Right forelimb (tissue), 1 donor: ENCODE measurements at regions not wholly inside any gene's neighbourhood (a gene's known extent, or its start where the extent isn't known, plus 50 kb on each side); places are given as distances from the start of the nearest gene placed in this dataset.

Source experiments
- DNase-seq: peaks from one replicate; pipeline ENCODE4 v3.0.0-alpha.2; 2018

DNA sequence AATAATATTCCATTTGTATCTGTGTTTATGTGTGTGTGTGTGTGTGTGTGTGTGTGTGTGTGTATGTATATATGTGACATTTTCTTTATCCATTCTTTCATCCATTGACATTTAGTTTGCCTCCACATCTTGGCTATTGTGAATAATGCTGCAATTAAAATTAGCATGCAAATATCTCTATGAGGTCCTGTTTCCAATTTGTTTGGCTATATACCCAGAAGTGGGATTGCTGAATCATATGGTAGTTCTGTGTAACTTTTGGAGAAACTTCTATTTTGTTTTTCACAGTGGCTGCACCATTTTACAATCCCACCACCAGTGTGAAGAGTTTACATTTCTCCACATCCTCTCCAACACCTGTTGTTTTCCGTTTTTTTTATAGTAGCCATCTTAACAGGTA lies 53.1 kb downstream of the CH25H start:
- DNase-seq: no peak

DNA sequence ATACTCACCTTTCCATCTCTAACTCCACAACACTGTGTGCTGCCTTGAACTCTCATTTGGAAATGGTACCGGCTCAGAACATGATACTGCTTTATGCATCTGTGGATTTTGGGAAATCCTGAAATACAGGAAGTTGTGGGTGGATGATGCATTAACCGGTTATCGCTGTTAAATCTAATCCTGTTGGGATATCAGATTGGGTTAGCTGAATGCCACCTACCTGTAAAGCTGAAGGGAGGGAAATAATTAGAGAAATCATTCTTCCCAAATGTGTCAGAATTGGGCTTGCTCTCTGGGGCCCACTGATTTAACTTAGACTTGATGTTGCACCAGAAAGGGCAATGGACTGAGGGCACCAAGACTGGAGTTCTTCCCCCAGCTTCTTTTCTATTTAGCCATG lies 54.0 kb downstream of the CH25H start:
- DNase-seq: no peak

DNA sequence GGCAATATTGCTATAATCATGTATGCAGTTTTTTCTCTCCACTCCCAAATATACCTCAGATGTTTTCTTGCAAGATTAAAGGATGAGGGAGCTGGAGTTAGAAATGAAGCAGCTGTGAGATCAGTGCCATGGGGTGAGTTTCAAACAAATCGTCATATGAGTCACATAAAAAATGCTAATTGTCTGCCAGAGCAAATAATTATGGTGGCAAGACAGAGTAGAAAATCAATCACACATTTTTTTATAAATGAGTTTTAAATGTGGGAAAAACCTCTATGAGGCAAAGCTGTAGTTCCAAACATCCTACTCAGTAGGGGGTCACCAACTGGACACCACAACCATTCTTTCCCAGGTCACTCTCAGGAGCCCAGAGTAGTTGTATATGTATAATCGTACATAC lies 55.3 kb downstream of the CH25H start:
- DNase-seq: no peak

DNA sequence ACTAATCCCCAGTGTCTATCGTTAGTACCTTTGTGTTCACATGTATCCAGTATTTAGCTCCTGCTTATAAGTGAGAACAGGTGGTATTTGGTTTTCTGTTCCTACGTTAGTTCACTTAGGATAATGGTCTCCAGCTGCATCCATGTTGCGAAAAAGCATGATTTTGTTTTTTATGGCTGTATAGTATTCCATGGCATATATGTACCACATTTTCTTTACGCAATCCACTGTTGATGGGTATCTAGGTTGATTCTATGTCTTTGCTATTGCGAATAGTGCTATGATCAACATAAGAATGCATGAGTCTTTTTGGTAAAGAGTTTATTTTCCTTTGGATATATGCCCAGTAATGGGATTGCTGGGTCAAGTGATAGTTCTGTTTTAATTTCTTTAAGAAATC lies 59.1 kb downstream of the CH25H start:
- no peak for DNase-seq

DNA sequence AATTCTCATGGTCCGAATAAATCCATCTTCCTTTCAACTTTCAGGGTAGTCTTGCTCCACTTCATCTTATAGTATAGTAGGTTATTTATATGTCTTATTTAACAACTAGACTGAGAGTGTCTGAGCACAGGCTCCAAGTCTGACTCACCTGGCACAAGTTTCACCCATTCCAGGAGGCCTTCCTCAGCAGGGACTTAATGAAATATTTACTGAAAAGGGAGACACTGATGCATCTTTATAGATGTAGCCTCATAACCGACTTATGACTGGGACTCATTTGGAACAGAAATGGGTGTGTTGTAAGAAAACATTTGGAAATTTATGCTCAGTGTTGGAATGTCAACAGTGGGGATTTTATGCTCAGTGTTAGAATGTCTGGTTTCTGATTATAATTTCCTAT lies 59.9 kb downstream of the CH25H start:
- DNase-seq: no peak

DNA sequence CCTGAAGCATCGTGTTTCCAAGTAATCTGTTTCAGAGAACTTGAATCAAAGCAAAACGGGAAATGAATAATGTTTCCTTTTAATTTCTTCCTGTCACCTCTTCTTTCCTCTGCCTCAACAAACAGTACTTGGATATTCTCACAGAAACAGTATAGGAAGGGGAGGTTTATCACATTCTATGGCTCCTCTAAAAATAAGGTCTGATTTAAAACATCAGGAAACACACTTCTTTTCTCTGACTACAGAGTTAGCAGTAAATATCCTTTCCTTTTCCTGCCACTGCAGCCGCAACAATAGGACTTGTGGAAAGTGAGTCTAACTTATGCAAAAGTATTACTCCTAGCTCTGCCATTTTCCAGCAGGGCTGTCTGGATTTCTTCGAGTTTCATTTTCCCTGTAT lies 62.3 kb downstream of the CH25H start:
- no peak for DNase-seq

DNA sequence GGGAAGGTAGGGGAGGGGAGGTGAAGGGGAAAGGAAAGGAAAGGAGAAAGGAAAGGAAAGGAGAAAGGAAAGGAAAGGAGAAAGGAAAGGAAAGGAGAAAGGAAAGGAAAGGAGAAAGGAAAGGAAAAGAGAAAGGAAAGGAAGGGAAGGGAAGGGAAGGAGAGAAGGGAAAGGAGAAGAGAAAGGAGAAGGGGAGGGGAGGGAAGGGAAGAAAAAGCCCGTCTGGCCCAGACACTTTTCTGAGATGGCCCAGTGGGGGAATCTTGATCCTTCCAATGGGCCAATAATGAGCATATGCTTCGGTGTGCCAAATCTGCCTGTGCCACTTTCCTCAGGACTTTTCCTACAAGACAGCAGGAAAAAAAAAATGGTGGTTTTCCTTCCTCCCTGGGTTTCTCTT lies 64.5 kb downstream of the CH25H start:
- DNase-seq: no peak

DNA sequence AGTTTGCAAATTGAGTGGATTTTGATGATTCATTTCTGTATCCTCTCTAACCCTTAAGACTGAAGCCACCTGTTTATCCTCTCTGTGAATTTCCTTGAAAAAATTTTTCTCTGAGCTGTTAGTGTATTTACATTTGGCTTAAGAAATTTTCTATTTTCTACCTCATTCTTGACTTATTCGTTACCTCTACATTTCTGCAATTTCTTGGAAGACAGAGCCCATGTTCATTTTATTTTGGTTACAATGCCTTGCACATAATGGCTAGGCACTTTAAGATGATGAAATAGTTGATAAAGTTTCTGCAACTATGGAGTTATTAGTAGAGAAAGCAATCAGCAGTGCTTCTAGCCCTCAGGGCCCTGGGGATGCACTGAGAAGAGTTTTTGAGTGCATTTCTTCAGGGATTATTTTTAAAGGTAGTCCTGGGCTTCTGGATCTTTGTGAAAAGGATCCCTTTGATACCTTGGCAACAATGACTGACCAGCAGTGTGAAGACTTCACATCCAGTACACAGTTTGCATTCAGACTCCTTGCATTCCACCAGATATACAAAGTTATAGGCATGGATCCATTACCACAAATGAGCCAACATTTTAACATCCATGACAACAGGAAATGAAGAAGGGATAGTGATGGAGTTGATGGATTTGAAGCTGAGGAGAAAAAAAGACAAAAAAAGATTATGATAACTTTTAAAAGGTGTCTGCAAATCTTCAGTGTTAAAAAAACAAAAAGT lies 68.2 kb downstream of the CH25H start:
- DNase-seq: no peak

DNA sequence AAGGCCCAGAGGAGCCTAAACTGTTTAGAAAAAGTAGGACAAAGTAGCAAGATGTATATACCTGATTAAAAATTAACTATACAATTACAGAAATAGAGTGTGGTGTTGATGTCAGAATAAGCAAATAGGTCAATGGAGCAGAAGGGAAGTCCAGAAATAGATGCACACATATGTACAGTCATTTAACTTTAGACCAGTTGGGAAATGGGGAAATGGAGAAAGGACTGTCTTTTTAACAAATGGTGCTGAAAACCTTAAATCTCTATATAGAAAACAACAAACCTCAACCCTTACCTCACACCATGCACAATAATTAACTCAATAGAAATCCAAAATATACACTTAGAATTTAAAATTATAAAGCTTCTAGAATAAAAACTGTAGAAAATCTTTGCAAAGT lies 72.2 kb downstream of the CH25H start:
- DNase-seq: no peak

DNA sequence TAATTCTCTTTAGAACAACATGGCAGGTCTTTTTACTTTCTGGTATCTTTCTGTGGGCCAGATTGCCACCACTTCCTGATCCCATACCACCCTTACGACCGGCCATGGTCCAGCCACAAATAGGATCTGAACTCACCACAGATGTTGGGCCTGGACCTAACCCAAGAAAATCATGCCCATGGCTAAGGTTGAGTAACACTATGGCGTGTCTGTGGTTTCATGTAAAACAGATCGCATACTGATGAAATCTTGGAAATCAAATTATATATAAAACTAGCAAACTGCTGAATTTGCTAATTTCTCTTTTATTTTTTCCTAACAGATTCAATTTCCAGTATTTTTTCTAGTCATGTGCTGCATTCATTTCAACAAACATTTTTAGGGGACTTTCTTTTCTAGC lies 77.2 kb downstream of the CH25H start:
- DNase-seq: no peak

DNA sequence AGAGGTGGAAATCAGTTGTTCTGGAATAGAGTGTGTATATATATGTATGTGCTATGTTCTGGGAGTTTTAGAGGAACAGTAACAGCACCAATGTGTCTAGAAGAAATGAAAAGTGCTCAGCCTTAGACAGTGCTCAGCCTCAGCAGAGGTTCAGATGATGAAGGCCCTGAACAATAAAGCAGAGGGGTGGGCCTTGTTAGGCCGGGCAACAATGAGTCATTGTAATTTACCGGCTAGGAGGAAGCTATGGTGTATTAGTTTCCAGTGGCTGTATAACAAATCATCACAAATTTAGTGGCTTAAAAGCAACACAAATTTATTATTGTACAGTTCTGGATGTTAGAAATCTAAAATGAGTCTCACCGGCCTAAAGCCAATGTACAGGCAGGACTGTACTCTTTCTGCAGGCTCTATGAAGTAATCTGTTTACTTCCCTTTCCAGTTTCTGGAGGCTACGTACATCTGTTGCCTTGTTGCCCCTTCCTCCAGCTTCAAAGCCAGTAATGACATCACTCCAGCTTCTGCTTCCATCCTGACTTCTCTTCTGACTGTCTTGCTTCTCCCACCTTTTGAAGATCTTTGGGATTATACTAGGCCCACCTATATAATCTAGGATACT lies 84.6 kb downstream of the CH25H start:
- no peak for DNase-seq

DNA sequence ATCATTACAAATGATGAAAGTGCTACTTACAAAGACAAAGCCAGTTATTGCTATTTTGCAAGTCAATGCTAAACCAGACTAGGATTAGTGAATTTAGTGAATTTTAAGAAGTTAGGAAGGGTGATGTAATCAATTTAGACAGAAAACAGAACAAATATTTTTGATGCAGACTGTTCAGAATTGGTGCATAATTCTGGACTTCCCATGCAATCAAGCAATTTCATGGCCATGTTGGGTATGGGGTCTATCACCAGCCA lies 85.4 kb downstream of the CH25H start:
- no peak for DNase-seq

DNA sequence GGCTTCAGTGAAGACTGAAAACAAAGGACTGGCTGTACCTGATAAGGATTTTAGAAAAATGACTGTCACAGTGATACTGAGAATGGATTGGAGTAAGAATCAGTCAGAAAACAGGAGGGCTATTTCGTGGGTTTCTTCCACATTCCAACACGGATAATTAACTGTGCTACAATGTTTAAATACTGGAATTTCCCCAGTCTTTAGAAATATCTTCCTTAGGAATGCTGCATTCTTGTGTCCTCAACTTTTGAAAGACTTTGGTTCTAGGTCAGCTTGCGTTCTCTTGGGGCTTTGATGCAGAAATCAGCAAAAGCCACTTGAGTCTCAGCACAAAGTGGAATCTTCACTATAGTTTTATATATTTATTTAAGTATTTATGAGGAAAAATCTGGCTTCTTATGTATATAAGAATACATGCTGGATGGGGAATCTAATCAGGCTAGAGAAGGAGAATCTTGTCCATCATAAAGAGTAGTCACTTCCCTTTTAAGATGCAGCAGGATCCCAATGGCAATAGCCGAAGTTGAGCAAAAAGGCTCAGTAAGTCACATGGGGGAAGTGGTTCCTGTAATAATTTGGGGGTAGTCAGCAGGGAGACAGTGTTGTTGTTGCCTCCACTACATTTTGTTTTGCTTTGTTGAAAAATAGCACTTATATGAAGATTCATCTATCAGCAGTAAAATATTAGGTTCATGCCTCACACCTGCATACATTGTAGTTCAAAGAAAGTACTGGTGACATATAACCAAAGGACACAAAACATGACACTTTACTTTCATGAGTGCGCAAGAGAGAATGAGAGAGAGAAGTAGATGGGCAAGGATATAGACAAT lies 86.0 kb downstream of the CH25H start:
- DNase-seq: no peak

DNA sequence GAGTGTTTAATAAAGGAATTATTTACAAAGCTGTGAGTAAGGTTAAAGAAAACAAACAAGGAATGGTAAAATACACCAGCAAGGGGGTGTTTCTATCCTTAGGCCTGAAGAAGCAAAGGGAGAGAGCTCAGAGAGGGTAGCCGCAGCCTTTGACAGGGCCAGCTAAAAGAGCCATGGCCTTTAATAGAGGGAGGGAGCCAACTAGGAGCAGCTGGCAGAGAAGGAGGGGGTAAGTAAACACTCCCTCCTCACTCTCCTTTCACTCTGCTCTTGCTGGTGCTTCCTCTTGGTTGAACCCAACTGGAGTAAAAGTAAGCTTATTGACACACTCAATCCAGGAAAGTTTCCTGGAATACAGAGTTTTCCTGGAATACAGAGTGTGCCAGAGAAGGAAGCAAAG lies 87.5 kb downstream of the CH25H start:
- no peak for DNase-seq

DNA sequence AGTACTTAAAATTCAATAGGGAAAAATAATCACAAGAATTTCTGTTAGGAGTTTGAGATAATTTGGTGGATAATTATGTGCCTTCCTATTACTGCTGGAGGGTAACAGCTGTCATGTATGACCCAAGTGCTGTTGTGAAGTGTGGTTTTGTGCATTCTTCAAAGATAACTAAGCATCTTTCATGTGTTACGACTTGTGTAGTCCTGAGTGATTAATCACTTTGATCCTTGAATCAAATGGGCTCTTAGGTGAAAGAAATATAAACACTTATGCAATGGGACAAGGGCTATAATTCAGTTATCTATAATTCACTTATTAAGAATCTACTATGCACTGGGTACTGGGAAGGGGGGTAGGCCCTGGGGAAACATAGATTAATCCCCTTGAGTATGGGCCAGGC lies 89.0 kb downstream of the CH25H start:
- DNase-seq: no peak

DNA sequence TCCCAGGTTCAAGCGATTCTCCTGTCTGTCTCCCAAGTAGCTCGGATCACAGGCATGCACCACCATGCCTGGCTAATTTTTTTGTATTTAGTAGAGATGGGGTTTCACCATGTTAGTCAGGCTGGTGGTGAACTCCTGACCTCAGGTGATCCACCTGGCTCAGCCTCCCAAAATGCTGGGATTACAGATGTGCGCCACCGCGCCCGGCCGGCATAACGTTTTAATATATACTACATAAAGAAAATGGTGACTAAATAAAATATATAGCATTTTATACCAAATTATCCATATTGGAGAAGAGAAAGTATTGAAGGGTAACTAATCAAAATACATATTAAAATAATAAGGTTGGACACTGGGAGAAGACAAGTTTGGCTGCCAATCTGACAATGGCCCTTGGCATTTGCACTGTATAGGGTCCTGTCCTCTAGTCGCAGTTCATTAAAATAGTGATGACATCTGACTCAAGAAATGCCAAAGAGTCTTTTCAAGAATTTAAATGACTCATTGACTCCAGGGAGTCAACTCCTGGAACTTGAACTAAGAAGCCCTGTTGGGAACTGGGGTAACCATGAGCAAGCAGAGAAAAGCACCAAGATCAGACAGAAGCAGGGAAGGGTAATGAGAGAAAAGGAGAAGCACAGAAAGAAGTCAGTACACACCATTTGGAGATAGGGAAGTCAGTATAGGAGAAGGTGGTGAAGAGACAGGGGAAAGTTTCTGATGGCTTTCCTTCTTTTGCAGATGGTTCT lies 91.1 kb downstream of the CH25H start:
- no peak for DNase-seq

DNA sequence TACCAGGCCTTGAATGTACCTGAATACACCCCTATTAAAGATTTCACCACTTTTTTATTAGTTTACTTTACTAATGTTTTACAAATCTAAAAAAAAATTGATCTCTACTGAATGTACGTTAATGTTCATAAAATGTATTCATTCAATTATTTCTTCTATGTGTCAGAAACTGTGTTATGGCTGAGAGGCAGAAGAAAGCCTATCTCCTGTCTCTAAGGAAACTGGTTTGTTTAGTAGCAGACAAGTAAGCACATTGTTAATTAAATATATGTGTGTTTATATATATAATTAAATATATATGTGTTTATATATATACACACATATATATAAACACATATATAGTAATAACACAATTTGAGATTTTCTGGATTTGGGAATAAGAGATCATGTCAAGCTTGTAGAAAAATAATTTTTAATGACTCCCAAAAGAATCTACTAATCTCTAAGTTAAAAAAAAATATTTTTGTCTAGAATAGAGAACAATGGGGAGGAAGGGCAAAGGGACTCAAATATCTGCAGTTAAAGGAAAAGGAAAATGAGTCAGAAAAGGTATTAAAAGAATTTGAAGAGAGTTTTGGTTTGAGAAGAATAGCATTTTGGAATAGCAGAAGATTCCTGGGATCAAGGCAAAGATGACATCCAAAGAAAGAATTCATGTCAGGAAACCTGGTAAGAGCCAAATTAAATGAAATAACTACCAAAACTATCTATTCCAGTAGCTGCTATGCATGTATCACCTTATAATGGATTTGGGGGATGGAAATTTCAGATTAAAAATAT lies 92.1 kb downstream of the CH25H start:
- no peak for DNase-seq

DNA sequence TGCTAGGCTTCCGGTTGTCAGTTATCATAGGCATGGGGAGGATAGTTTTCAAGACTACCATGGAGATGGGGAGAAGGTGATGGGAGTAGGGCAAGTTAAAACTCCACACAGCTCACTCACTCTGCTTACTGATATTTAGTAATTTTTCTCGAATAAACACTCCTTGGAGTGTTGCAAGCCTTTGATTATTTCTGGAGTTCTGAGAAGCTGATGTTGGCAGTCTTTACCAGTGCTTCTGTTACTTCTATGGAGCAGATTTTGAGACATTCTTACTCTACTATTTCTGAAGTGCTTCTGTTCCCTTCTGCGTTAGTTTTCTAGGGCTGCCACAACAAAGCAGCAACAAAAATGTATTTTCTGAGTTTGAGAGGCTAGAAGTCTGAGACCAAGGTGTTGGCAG lies 104.4 kb downstream of the CH25H start:
- DNase-seq: no peak

DNA sequence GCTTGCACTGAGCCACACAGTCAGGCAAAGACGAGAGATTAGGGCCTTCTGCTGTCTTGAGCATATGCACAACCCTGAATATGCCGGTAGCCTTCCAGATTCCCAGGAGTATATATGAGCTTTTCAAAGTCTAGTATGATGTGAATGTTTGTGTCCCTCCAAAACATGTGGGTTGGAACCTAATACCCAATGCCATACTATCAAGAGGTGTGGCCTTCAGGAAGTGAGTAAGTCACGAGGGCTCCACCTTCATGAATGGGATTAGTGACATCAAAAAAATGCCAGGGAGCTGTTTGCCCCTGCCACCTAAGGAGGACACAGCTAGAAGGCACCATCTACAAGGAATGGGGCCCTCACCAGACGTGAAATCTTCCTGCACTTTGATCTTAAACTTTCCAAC lies 105.2 kb downstream of the CH25H start:
- DNase-seq: no peak

DNA sequence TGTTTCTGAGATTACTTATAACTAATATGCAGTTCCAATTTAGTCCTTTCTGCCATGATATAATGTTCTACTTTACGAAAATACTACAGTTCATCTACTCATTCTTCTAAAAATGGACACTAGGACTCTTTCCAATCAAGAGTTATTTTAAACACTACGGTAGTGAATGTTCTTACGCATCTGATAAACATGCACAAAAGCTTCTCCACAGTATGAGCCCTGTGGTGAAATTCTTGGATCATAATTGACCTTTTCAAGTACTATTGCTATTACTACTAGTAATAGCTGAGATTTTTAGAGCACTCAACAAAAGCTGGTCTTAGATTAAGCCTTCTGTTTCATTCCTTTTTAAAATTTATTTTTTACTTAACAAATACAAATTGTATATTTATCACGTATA lies 106.4 kb downstream of the CH25H start:
- DNase-seq: no peak

DNA sequence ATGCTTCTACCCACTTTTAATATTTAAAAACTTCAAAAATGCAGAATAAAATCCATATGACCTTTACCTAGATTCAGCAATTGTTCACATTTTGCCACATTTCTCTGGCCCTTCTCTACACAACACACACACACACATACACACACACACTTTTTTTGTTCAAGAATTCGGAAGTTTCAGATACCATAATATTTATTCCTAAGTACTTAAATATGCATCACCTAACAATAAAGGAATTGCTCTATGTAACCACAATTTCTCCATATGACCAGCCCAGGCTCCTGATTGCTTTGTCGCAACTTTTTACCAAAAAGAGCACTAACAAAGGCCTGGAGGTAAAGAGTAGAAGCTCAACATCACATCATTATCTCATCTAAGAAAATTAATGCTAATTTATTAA lies 106.6 kb downstream of the FAS start:
- DNase-seq: no peak

DNA sequence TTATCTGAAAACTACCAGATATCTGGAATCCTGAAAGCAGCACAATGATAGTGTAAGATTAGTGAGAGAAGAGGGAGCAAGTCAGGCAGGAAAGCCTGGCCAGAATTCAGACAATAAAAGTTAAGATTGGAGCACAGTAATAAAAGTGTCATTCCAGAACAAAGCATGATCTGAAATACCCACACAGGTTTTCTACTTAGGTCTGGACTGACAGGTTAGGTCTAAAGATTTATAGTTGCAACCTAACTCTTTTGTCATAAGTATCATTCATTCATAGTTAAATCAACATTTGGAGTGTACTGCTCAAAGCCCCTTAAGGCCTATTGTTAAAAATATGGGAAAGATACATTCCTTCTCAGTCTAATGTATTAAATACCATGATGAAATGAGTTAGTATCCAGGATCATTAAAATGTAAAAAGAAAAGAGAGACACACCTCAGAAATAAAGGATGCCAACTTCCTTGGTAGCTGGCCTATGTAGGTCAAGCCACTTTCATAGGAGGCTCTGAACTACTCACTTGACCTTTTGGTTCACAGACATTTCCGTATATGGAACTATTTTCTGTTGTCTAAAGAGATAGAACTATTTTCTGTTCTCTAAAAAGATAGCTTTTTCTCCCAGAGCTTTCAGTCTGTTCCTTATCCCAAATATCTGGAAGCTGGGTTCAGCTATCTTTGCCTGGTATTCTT lies 105.2 kb downstream of the FAS start:
- no peak for DNase-seq
